SK-N-SH treated with all-trans-retinoic acid at 6 μM for 48 hours (cell line): ENCODE measurements at regions not wholly inside any gene's neighbourhood (a gene's known extent, or its start where the extent isn't known, plus 50 kb on each side); places are given as distances from the start of the nearest gene placed in this dataset.

Source experiments
- CSDC2 ChIP-seq: fragments of 250-450 bp; sonication (Bioruptor Pico); IDR thresholded peaks from 2 replicates; pipeline ENCODE4 v1.5.0; 2020; ENCODE audit warnings: mild to moderate bottlenecking, moderate library complexity
- ESRRG ChIP-seq: fragments of 250-450 bp; sonication (Bioruptor Pico); IDR thresholded peaks from 2 replicates; pipeline ENCODE4 v1.6.1; 2021; ENCODE audit warnings: mild to moderate bottlenecking
- RARB ChIP-seq: fragments of 250-450 bp; sonication (Bioruptor Pico); IDR thresholded peaks from 2 replicates; pipeline ENCODE4 v1.8.0; 2021; ENCODE audit warnings: mild to moderate bottlenecking, moderate library complexity
- SNAI2 ChIP-seq: fragments of 250-450 bp; sonication (Bioruptor Pico); IDR thresholded peaks from 2 replicates; pipeline ENCODE4 v1.5.0; 2020; ENCODE audit warnings: mild to moderate bottlenecking, moderate library complexity
- ZFP3 ChIP-seq: fragments of 250-450 bp; sonication (Bioruptor Pico); IDR thresholded peaks from 2 replicates; pipeline ENCODE4 v1.5.0; 2020; ENCODE audit warnings: mild to moderate bottlenecking, moderate library complexity
- ZNF8 ChIP-seq: fragments of 450-650 bp; formaldehyde crosslinking; IDR thresholded peaks from 2 replicates; pipeline ENCODE4 v1.5.0; 2020; ENCODE audit warnings: mild to moderate bottlenecking, moderate library complexity
- TF ChIP-seq, protein P1 (sequence below): fragments of 250-450 bp; sonication (Bioruptor Pico); IDR thresholded peaks from 2 replicates; pipeline ENCODE4 v1.5.1; 2020; ENCODE audit warnings: low read depth, mild to moderate bottlenecking, moderate library complexity

- no peak for TF ChIP-seq ZNF8
- TF ChIP-seq CSDC2 = no peak
- TF ChIP-seq, protein P1, sequence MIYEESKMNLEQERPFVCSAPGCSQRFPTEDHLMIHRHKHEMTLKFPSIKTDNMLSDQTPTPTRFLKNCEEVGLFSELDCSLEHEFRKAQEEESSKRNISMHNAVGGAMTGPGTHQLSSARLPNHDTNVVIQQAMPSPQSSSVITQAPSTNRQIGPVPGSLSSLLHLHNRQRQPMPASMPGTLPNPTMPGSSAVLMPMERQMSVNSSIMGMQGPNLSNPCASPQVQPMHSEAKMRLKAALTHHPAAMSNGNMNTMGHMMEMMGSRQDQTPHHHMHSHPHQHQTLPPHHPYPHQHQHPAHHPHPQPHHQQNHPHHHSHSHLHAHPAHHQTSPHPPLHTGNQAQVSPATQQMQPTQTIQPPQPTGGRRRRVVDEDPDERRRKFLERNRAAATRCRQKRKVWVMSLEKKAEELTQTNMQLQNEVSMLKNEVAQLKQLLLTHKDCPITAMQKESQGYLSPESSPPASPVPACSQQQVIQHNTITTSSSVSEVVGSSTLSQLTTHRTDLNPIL (CRISPR knock-in tag) = no peak
- no peak for TF ChIP-seq ESRRG (CRISPR knock-in tag)
- no peak for TF ChIP-seq SNAI2
- no peak for TF ChIP-seq ZFP3 (CRISPR knock-in tag)
- TF ChIP-seq RARB (CRISPR knock-in tag) = no peak
These were observed 2214.5 kb upstream of the TENM3 start for GRCh38 chr4:180028682-180029081.
